C4-2B (cell line): ENCODE measurements at regions not wholly inside any gene's neighbourhood (a gene's known extent, or its start where the extent isn't known, plus 50 kb on each side); places are given as distances from the start of the nearest gene placed in this dataset.

Source experiments
- H3K27ac ChIP-seq: fragments of 450-650 bp; 2 replicates; pipeline ENCODE4 v1.5.1; 2017
- ZFX ChIP-seq: fragments of 450-650 bp; IDR thresholded peaks from 2 replicates; pipeline ENCODE4 v1.6.1; 2017
- TF ChIP-seq, protein P1 (sequence below): fragments of 450-650 bp; conservative IDR thresholded peaks from 2 replicates; pipeline ENCODE4 v1.5.1; 2017; ENCODE audit warnings: mild to moderate bottlenecking

GRCh38 chr2:238667639-238668038 lies 180.2 kb upstream of the TWIST2 start:
- no peak for TF ChIP-seq ZFX
- TF ChIP-seq, protein P1, sequence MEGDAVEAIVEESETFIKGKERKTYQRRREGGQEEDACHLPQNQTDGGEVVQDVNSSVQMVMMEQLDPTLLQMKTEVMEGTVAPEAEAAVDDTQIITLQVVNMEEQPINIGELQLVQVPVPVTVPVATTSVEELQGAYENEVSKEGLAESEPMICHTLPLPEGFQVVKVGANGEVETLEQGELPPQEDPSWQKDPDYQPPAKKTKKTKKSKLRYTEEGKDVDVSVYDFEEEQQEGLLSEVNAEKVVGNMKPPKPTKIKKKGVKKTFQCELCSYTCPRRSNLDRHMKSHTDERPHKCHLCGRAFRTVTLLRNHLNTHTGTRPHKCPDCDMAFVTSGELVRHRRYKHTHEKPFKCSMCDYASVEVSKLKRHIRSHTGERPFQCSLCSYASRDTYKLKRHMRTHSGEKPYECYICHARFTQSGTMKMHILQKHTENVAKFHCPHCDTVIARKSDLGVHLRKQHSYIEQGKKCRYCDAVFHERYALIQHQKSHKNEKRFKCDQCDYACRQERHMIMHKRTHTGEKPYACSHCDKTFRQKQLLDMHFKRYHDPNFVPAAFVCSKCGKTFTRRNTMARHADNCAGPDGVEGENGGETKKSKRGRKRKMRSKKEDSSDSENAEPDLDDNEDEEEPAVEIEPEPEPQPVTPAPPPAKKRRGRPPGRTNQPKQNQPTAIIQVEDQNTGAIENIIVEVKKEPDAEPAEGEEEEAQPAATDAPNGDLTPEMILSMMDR, result no peak
- H3K27ac ChIP-seq, result no peak overlapping the region

DNA sequence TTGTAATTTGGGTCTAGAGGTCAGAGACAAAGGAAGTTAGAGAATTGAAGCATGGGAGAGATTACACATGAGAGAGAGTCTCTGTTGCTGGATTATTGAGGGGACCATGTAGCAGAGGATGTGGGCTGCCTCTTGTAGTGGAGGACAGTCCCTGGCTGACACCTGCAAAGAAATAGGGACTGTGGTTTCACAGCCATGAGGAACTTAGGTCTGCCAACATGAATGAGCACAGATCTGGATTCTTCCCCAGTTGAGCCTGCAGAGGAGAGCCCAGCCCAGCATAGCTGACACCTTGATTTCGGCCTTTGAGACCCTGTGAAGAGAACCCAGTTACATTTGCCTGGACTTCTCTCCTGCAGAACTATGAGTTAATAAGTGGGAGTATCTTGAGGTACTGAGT lies 179.5 kb upstream of the TWIST2 start:
- H3K27ac ChIP-seq, result no peak overlapping the region
- TF ChIP-seq, protein P1, result no peak
- TF ChIP-seq ZFX, result no peak

DNA sequence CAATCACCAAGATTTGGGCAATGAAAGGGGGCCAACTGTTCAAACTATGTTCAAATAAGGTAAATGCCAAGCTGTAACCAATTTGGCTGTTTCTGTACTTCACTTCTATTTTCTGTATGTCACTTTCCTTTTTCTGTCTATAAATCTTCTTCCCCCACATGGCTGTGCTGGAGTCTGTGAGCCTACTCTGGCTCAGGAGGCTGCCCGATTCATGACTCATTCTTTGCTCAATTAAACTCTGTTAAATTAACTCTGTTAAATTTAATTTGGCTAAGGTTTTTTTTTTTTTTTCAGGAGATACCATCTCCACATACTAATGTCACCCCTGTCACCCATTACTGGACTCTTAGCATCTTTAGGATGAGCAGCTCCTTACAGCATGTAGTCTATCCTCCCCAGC lies 178.8 kb upstream of the TWIST2 start:
- TF ChIP-seq ZFX, result no peak
- TF ChIP-seq, protein P1, result no peak
- H3K27ac ChIP-seq, result no peak overlapping the region

- TF ChIP-seq ZFX, result no peak
- TF ChIP-seq, protein P1, result no peak
- H3K27ac ChIP-seq, result no peak overlapping the region
Observed at GRCh38 chr2:238669581-238670080, 178.3 kb upstream of the TWIST2 start.

GRCh38 chr2:238670111-238670585 lies 177.7 kb upstream of the TWIST2 start:
- no peak overlapping the region for H3K27ac ChIP-seq
- TF ChIP-seq, protein P1, result no peak
- TF ChIP-seq ZFX, result no peak

- H3K27ac ChIP-seq, result no peak overlapping the region
- TF ChIP-seq, protein P1, result no peak
- TF ChIP-seq ZFX, result no peak
Observed at GRCh38 chr2:238682536-238682935, 165.3 kb upstream of the TWIST2 start.

GRCh38 chr2:238684362-238685326 lies 163.2 kb upstream of the TWIST2 start:
- H3K27ac ChIP-seq, result no peak overlapping the region
- TF ChIP-seq ZFX, result no peak
- TF ChIP-seq, protein P1, result no peak
